LNCaP clone FGC (cell line): ENCODE measurements at regions not wholly inside any gene's neighbourhood (a gene's known extent, or its start where the extent isn't known, plus 50 kb on each side); places are given as distances from the start of the nearest gene placed in this dataset.
A peak's percentile ranks its signal among the peaks of the same experiment; 100 is the strongest.

Source experiments
- DNase-seq: peaks from one replicate; pipeline ENCODE4 v3.0.0-alpha.2; 2011; ENCODE audit warnings: low read depth
- H3K4me3 ChIP-seq: 2 replicates; pipeline ENCODE4 v1.5.1; 2011; ENCODE audit warnings: mild to moderate bottlenecking, low read depth, low read length, control low read depth
- CTCF ChIP-seq: IDR thresholded peaks from 2 replicates; pipeline ENCODE4 v1.5.1; 2012; ENCODE audit warnings: mild to moderate bottlenecking; ENCODE audit not compliant: control insufficient read depth, insufficient read depth; ENCODE audit errors: extremely low read depth

- no peak overlapping the region for H3K4me3 ChIP-seq
- peak; percentile 52 for DNase-seq
Measured at GRCh38 chr3:192005989-192006388, 545.0 kb downstream of the PYDC2 start.

DNA sequence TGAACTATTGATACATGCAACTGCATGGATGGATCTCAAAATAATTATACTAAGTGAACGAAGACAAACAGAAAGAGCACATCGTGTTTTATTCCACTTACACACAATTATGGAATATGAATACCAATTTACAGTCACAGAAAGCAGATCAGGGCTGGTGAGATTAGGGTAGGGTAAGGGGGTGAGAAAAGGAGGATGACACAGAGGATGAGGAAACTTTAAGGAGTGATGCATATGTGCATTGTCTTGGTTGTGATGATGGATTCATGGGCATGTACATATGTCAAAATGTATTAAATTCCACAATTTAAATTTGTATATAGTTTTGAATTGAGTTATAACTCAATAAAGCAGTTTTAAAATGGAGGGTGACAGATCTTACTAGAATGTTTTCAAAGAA lies 548.9 kb downstream of the PYDC2 start:
- no peak for DNase-seq
- H3K4me3 ChIP-seq, result no peak overlapping the region
- no peak for TF ChIP-seq CTCF

More at GRCh38 chr3:192005989-192006388, 545.0 kb downstream of the PYDC2 start:
- TF ChIP-seq CTCF, result no peak

DNA sequence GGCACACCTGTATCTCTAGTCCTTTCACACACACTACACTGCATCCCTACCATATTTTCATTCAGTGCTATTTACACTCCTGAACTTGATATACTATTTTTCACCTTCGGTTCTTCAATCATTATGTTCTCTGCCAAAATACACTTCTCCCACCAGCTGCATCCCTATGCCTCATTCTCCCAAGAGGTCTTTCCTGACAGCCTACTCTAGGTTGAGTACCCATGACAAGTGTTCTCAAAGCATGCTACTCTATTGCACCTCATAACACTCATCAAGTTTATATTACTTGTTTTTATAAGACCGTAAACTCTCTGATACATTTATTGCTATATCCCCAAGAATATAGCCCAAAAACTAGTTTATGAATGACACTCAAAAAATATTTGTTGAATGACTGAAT lies 549.5 kb downstream of the PYDC2 start:
- DNase-seq, result no peak
- H3K4me3 ChIP-seq, result no peak overlapping the region
- TF ChIP-seq CTCF, result no peak

- no peak overlapping the region for H3K4me3 ChIP-seq
- no peak for DNase-seq
- no peak for TF ChIP-seq CTCF
Measured at GRCh38 chr3:192011137-192011536, 550.2 kb downstream of the PYDC2 start.

DNA sequence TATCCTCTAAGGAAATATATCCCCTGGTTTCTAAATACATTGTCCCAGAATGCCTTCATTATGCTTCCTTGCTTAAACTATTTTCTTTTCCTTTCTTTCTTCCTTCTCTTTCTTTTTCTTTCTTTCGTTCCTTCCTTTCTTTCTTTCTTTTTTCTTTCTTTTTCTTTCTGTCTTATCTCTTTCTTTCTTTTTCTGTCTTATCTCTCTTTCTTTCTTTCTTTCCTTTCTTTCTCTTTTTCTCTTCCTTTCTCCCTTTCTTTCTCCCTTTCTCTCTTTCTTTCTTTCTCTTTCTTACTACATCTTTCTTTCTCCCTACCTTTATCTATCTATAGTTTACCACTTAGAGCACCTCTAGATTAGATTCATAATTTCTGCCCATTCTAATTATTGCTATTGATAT lies 552.1 kb downstream of the PYDC2 start:
- DNase-seq, result no peak
- TF ChIP-seq CTCF, result no peak
- no peak overlapping the region for H3K4me3 ChIP-seq

DNA sequence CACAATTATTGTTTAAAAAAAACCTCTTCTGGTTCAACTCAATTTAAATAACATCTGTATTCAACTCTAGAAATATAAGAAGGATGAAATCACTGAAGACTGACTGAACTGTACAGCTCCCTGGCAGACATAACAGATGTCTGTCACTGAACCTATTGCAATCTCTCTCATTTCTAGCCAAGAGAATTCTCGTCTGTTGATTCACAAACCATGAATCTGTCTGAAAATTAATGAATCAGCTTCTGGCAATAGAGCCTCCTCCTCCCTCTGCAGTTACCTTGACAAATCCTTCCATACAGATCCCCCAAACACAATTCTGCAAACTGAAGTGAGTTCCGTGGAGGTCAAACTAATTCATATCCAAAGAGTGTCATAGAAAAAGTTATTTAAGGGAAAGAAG lies 561.4 kb downstream of the PYDC2 start:
- TF ChIP-seq CTCF, result no peak
- no peak overlapping the region for H3K4me3 ChIP-seq
- DNase-seq, result no peak

GRCh38 chr3:192024751-192025150 lies 563.8 kb downstream of the PYDC2 start:
- H3K4me3 ChIP-seq, result no peak overlapping the region
- TF ChIP-seq CTCF, result no peak
- DNase-seq, result no peak
